AG04450 (cell line): ENCODE measurements at regions not wholly inside any gene's neighbourhood (a gene's known extent, or its start where the extent isn't known, plus 50 kb on each side); places are given as distances from the start of the nearest gene placed in this dataset.

Experiments
- CTCF ChIA-PET: fragments of 300-600, 350-600 bp; formaldehyde crosslinking; extraction: SDS; loops from one replicate; lab custom pipeline; 2022; ENCODE audit warnings: antibody characterized with exemption, inconsistent platforms; lab: Charles Lee
- POLR2A ChIA-PET: fragments of 350-600 bp; formaldehyde crosslinking; extraction: SDS; loops from one replicate; lab custom pipeline; 2021; ENCODE audit warnings: antibody characterized with exemption, inconsistent platforms; lab: Yijun Ruan, JAX
- DNase-seq: peaks from one replicate; pipeline ENCODE4 v3.0.0-alpha.2; 2011; ENCODE audit warnings: low read depth, low spot score
- H3K27ac ChIP-seq: one replicate; pipeline ENCODE4 v1.5.1; 2012; ENCODE audit warnings: low read depth, low read length, control low read depth
- H3K27me3 ChIP-seq: one replicate; pipeline ENCODE4 v1.6.0; 2012; ENCODE audit warnings: low read length; ENCODE audit not compliant: control insufficient read depth, insufficient read depth
- H3K4me3 ChIP-seq: 2 replicates; pipeline ENCODE4 v1.5.1; 2011; ENCODE audit warnings: mild to moderate bottlenecking, low read depth, low read length, control low read depth
- H3K9me3 ChIP-seq: 2 replicates; pipeline ENCODE4 v1.5.1; 2012; ENCODE audit warnings: low read length; ENCODE audit not compliant: control insufficient read depth, insufficient read depth
- CTCF ChIP-seq: IDR thresholded peaks from 2 replicates; pipeline ENCODE4 v1.5.1; 2011; ENCODE audit warnings: low read depth, low read length, control low read depth, inconsistent platforms

- DNase-seq, result no peak
- no peak overlapping the region for H3K27ac ChIP-seq
Measured at GRCh38 chr5:166505067-166505466, 1786.4 kb upstream of the WWC1 start.

GRCh38 chr5:166505544-166505943 lies 1785.9 kb upstream of the WWC1 start:
- no peak for DNase-seq
- Histone ChIP-seq H3K9me3 (peaks cover 4% of the 10 kb centered on the region), H3K4me3 (no peak overlapping the region), H3K27me3 (no peaks in the 10 kb centered on the region), H3K27ac (no peak overlapping the region)
- TF ChIP-seq CTCF, result no peak
- CTCF ChIA-PET, result no interaction called here
- POLR2A ChIA-PET, result no interaction called here

More at GRCh38 chr5:166505067-166505466, 1786.4 kb upstream of the WWC1 start:
- TF ChIP-seq CTCF, result no peak
- no peak overlapping the region for H3K4me3 ChIP-seq
- no peaks in the 10 kb centered on the region for H3K27me3 ChIP-seq
- ChIA-PET CTCF (no interaction called here), POLR2A (no interaction called here)
- peaks cover 4% of the 10 kb centered on the region for H3K9me3 ChIP-seq

- POLR2A ChIA-PET, result no interaction called here
- no peak for TF ChIP-seq CTCF
- CTCF ChIA-PET, result no interaction called here
Measured at GRCh38 chr5:166507810-166508425, 1783.5 kb upstream of the WWC1 start.

GRCh38 chr5:166509085-166509484 lies 1782.4 kb upstream of the WWC1 start:
- Histone ChIP-seq H3K9me3 (peaks cover 8% of the 10 kb centered on the region), H3K27ac (no peak overlapping the region), H3K27me3 (no peaks in the 10 kb centered on the region), H3K4me3 (no peak overlapping the region)
- TF ChIP-seq CTCF, result no peak
- POLR2A ChIA-PET, result no interaction called here
- CTCF ChIA-PET, result no interaction called here
- DNase-seq, result no peak

More at GRCh38 chr5:166507810-166508425, 1783.5 kb upstream of the WWC1 start:
- H3K9me3 ChIP-seq, result peaks cover 8% of the 10 kb centered on the region
- no peak overlapping the region for H3K27ac ChIP-seq
- H3K4me3 ChIP-seq, result no peak overlapping the region
- no peaks in the 10 kb centered on the region for H3K27me3 ChIP-seq
- no peak for DNase-seq

- H3K27ac ChIP-seq, result no peak overlapping the region
- TF ChIP-seq CTCF, result no peak
- DNase-seq, result no peak
- no peak overlapping the region for H3K4me3 ChIP-seq
- ChIA-PET POLR2A (no interaction called here), CTCF (no interaction called here)
- H3K27me3 ChIP-seq, result no peaks in the 10 kb centered on the region
- H3K9me3 ChIP-seq, result peaks cover 16% of the 10 kb centered on the region
Measured at GRCh38 chr5:166517976-166518375, 1773.5 kb upstream of the WWC1 start.
